ENCODE measurements at regions not wholly inside any gene's neighbourhood (a gene's known extent, or its start where the extent isn't known, plus 50 kb on each side); places are given as distances from the start of the nearest gene placed in this dataset.

GRCh38 chr4:138032222-138032621, 209.9 kb downstream of the SLC7A11 start:
- no peak for DNase-seq (ENCODE audit: low read depth in 3 of 3, low spot score in 2 of 3)

DNA sequence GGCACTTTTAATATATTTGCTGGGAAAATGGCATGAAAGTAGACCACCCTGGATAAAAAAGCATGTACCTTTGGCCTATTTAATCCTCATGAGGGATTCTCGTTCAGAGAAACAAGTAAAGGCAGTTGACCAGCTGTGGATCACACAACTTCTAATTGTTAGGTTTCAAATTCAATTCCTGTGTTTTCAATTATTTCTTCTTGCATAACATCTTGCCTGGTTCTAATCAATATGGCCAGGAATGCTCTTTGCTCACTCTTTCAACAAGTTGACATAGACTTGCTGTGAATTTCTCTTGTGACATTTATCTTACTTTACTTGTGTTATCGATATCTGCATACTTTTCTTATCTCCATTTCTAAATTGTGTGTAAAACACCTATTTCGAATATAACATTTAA, 211.8 kb downstream of the SLC7A11 start:
- DNase-seq (ENCODE audit: low read depth in 3 of 3, low spot score in 2 of 3) = no peak

DNA sequence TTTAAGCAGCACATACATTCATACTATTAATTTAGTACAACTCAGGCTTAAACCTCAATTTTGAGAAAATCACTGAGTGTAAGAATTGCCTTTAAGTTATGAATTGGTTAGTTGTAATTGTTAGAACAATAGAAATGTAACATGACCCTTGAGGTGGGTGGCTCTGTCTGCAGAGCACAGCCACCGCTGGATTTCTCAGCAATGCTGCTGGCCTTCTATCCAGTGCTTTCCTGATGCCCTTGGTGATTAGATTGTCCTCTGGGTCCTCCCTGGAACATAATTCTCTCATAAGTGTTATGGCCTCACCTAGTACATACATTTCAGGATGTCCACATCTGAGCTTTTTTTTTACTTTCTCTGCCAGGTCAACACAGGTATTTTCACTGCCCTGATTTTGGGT, 213.2 kb downstream of the SLC7A11 start:
- DNase-seq (ENCODE audit: low read depth in 3 of 3, low spot score in 2 of 3) = no peak

DNA sequence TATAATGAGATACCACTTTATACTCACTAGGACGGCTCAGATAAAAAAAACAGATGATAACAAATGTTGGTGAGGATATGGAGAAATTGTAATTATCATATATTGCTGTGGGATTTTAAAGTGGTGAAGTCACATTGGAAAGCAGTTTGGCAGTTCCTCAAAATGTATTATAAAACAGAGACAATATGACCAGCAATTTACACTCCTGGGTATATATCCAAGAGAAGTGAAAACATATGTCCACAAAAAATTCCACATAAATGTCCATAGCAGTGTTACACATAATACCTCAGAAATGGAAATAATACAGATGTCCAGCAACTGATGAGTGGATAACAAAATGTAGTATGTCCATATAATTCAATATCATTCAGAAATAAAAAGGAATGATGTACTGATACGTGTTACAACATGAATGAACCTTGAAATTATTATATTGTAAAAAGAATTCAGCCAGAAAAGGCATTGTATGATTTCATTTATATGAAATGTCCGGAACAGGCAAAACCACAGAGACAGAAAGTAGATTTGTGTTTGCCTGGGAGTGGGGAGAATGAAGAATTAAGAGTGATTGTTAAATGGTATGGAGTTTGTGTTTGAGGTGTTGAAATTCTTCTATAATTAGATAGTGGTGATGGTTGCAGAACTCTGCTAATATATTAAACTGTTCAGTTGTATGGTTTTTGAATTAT, 220.9 kb downstream of the SLC7A11 start:
- DNase-seq (ENCODE audit: low read depth in 3 of 3, low spot score in 2 of 3) = no peak

- DNase-seq (ENCODE audit: low read depth in 3 of 3, low spot score in 2 of 3) = no peak
Observed at GRCh38 chr4:138014590-138015288, 227.4 kb downstream of the SLC7A11 start.

DNA sequence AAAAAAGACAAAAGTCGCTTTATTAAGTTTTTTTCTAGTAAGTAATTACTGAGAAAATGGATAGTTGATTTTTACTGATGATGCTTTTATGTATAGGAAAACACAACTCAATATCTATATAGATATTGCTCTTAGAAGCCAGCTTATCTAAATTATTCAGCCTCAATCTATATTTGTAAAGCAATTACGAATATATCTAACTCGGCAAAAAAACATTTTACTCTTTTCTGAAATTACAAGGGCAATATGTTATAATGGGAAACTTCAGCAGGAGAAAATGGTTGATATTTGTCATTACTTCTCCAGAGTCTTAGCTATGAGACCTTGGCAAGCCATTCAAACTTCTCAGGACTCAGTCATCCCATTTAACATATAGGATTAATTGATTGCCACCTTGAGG, 228.5 kb downstream of the SLC7A11 start:
- no peak for DNase-seq (ENCODE audit: low read depth in 3 of 3, low spot score in 2 of 3)

DNA sequence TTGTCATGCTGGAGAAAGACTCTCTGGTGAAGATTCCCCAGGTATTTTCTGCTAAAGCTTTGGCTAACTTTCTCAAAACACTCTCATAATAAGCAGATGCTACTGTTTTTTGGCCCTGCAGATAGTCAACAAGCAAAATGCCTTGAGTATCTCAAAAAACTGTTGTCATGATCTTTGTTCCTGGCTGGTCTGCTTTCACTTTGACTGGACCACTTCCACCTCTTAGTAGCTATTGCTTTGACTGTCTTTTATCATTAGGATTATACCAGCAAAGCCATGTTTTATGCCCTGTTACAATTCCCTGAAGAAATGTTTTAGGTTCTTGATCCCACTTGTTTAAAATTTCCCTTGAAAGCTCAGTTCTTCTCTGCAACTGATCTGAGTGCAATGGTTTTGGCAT, 231.5 kb downstream of the SLC7A11 start:
- no peak for DNase-seq (ENCODE audit: low read depth in 3 of 3, low spot score in 2 of 3)

- no peak for DNase-seq (ENCODE audit: low read depth in 3 of 3, low spot score in 2 of 3)
Observed at GRCh38 chr4:138007572-138007971, 234.6 kb downstream of the SLC7A11 start.

GRCh38 chr4:138005486-138005885, 236.7 kb downstream of the SLC7A11 start:
- DNase-seq (ENCODE audit: low read depth in 3 of 3, low spot score in 2 of 3) = no peak

DNA sequence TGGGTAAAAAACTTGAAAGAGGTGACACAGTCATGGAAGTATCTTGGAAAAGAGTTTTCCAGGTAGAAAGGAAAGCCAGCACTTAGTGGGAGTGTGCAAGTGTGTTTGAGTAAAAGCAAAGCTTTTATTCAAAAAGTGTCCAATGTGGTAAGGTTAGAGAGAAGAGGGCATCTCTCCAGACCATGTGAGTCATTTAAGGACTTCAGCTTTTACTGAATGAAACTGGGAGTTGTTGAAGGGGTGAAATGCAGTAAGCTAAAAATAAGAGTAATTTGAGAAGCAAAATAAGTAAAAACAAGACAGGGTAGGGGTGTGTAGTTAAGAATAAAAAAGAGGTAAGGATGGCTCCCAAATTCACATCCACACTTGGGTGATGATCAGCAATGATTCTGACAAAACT, 238.9 kb downstream of the SLC7A11 start:
- no peak for DNase-seq (ENCODE audit: low read depth in 3 of 3, low spot score in 2 of 3)

DNA sequence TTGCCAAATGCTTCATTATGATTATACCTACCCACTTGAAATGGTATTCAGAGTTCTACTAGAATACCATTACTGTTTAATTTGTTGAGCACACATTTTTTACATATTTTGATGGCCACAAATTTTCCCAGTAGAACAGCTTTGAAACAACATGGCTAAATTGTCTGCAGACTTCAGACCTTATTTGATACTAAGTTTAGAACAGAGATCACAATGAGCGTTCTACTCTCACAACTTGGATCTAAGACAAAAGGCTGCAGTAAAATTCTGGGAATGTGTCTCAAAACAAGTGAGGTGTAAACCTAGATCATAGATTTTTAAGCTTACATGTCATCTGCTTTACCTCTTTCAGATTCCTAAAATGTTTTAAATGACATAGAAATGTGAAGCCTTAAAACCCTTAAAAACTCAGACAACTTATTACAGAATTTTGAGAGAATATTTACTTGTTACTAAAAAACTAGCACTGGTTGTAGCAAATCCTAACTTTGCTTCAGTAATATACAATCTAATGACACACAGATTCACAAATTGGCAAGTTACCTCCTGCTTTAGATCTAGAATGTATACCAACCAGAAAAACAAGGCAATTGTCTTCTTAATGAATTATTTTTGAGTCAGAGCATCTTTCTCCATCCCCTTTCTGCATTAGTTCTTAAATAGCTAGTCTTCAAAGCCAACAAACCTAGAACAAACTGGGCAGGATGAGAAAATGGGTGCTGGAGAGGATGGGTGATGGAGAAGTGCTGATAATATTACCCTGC, 243.3 kb downstream of the SLC7A11 start:
- DNase-seq (ENCODE audit: low read depth in 3 of 3, low spot score in 2 of 3) = no peak

DNA sequence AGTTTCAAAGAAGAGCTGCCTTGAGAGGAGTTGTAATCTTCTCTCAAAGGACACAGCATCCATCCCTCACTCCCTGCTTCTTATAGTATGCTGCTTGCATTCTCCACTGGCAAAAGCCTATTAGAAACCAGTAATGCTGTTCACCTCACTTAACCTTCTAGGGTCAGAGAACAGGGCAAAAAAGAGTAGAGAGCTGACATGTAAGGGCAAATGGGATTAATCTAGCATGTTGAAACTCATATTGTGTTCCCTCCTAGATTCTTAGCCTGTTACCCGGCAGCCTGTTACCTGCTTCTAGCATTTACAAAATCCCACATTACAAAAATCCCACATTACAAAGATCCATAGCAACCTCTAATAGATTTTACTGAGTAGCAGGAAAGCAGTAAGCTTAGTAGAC, 244.7 kb downstream of the SLC7A11 start:
- DNase-seq (ENCODE audit: low read depth in 3 of 3, low spot score in 2 of 3) = no peak

DNA sequence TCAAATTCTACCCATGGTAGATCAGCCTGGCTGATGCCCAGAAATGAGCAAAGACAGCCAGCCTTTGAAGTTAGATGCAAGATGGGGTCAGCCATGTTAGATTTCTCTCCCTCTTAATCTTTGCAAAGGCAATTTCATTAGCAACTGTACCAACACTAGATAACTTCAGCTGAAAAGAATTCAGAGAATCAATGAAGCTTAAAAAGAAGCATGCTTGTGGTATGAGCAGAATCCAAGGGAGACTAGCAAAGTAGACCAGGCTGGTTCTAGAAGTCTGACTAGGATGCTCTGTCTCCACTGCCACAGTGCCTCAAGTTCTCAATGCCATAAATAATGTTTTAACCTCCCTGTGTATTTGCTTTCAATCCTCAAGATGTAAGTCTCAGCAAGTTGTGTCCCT, 247.3 kb downstream of the SLC7A11 start:
- DNase-seq (ENCODE audit: low read depth in 3 of 3, low spot score in 2 of 3) = no peak

DNA sequence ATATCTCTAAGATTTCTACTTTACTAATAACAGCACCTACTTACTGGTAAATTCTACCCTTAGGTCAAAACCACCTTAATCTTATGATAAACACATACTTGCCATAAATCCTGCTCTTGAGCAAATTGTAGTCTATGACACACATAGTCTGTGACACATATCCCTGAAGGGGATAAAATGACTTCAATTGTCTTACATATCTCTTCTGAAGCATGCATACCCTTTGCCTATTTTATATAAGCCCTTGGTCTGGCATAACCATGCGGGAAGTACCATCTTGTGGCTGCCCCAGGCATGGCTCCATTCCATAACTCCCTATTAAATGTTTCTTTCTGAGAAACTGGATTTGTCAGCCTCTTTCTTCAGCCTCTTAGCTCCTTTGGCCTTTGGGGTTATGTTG, 248.9 kb downstream of the SLC7A11 start:
- DNase-seq (ENCODE audit: low read depth in 3 of 3, low spot score in 2 of 3) = no peak

DNA sequence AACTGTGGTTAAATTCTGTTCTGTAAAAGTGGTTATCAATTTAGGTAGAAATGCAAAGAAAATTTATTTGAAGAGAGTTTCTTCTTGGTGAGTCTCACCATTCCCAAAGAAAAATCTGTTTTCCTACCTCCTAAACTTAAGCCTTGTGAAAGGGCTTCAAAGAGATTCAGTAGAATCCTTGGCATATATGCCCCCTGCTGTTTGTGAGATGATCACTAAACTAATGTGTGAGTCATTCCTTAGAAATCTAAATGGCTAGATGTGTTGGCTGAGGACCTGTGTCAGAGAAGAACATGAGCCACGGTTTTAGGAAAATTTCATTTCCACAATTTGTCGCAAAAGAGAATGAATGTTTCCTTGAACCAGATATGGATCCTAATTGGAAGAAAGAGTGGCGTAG, 260.9 kb downstream of the SLC7A11 start:
- no peak for DNase-seq (ENCODE audit: low read depth in 3 of 3, low spot score in 2 of 3)

DNA sequence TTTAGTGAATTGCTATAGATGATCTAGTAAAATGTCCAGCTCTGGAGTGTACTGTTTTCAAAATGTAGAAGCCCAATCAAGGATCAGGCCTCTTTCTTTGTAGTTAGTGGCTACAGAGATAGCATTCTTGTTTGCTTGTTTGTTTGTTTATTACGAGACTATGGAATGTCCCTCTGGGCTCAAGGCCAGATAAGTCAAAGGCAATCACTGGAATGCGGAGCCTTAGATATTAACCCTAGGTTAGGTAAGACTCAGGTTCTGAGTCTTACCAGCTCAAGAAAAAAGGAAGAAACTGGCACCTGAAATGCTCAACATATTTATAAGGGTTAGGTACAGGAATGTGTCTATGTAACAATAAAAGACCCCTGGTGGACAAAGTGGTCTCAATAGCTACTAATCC, 261.5 kb downstream of the SLC7A11 start:
- DNase-seq (ENCODE audit: low read depth in 3 of 3, low spot score in 2 of 3) = no peak

- no peak for DNase-seq (ENCODE audit: low read depth in 3 of 3, low spot score in 2 of 3)
Observed at GRCh38 chr4:137979938-137980337, 262.2 kb downstream of the SLC7A11 start.

DNA sequence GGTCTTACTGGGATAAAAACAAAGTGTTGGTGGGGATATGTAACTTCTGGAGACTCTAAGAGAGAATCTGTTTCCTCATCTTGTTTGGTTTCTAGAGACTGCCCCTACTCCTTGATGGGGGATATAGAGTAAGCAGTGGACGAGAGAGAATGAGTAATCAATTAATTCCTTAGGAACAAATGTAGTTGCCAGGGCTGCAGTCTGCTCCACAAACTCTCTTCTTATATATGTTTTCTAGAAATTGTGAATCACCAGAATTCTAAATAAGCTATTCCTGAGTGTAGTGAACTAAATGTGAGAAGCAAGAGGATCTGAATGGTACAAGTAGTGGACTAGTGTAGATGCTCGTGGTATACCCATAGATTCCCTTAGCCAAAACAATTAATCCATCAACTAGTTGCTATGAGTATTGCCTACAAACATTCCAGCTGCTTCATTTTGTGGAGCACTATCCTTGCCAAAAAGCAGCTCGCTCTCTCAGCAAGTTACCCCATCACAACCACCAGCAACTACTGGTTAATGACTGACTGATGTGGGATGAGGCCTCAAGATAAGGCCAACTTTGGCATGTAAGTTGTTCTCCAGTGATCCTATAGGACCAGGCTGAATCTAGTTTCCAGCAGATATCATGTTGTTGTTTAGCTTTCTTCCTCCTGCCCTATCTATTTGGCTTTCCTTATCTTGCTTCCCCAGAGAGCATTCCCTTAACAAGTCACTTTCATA, 273.0 kb downstream of the SLC7A11 start:
- no peak for DNase-seq (ENCODE audit: low read depth in 3 of 3, low spot score in 2 of 3)

GRCh38 chr4:137967480-137968190, 274.5 kb downstream of the SLC7A11 start:
- no peak for DNase-seq (ENCODE audit: low read depth in 3 of 3, low spot score in 2 of 3)

- DNase-seq (ENCODE audit: low read depth in 3 of 3, low spot score in 2 of 3) = no peak
Observed at GRCh38 chr4:137966504-137966903, 275.6 kb downstream of the SLC7A11 start.

DNA sequence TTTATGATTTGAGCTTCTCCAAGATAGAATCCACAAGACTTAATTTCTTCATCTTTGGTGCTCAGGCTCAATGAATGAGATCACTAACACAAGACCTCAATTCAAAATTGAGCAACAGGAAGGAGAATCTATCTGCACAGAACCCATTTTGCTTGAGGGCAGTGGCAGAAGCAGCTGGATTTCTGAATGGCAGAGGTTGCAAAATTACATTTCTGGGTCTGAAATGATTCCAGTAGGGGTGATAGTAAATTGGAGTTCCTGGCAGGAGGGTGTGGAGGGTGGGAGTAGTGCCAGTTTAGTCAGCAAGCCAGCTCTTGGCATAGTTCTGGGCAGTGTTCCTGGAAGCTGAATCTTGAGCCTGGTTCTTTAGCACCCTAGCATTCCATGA, 281.1 kb downstream of the SLC7A11 start:
- DNase-seq (ENCODE audit: low read depth in 3 of 3, low spot score in 2 of 3) = no peak

Measured in right renal cortex interstitium (tissue), 3 donors.